Fibroblast of lung (primary cell): ENCODE measurements at regions not wholly inside any gene's neighbourhood (a gene's known extent, or its start where the extent isn't known, plus 50 kb on each side); places are given as distances from the start of the nearest gene placed in this dataset.

ENCODE experiments used
- DNase-seq, 2 donors: peaks; one replicate each; pipeline versions ENCODE4 v3.0.0 to v3.0.0-alpha.2; 2010; ENCODE audit warnings: low read depth in 2 of 2
- H2AFZ ChIP-seq: 2 replicates; pipeline ENCODE4 v1.5.1; 2012; ENCODE audit warnings: low read length, control low read depth, inconsistent platforms
- H3K27ac ChIP-seq: 2 replicates; pipeline ENCODE4 v1.5.1; 2011; ENCODE audit warnings: low read length, control low read depth; ENCODE audit not compliant: insufficient read depth
- H3K27me3 ChIP-seq: 2 replicates; pipeline ENCODE4 v1.5.1; 2011; ENCODE audit warnings: mild to moderate bottlenecking, low read length; ENCODE audit not compliant: control insufficient read depth, insufficient read depth
- H3K36me3 ChIP-seq: 2 replicates; pipeline ENCODE4 v1.5.1; 2011; ENCODE audit warnings: low read length; ENCODE audit not compliant: control insufficient read depth, insufficient read depth
- H3K4me1 ChIP-seq: 2 replicates; pipeline ENCODE4 v1.5.1; 2011; ENCODE audit warnings: low read length; ENCODE audit not compliant: control insufficient read depth, insufficient read depth; ENCODE audit errors: extremely low read depth
- H3K4me2 ChIP-seq: 2 replicates; pipeline ENCODE4 v1.5.1; 2011; ENCODE audit warnings: low read length, control low read depth; ENCODE audit not compliant: insufficient read depth; ENCODE audit errors: extremely low read depth
- H3K4me3 ChIP-seq, 4 experiments: fragments of 200-600 bp in 1 of 4; sonication (generic) in 1 of 4; replicated peaks in 1 of 4; 2 replicates each; pipeline ENCODE4 v1.5.1; 2011 to 2016; ENCODE audit warnings: low read length in 4 of 4, low read depth in 3 of 4, mild to moderate bottlenecking in 3 of 4, control low read depth in 2 of 4, inconsistent platforms in 1 of 4, mixed read lengths in 1 of 4; ENCODE audit not compliant: insufficient read depth in 1 of 4; ENCODE audit errors: control extremely low read depth in 1 of 4
- H3K79me2 ChIP-seq: 2 replicates; pipeline ENCODE4 v1.5.1; 2012; ENCODE audit warnings: mild to moderate bottlenecking, low read length, inconsistent platforms; ENCODE audit not compliant: control insufficient read depth, insufficient read depth
- H3K9ac ChIP-seq: 2 replicates; pipeline ENCODE4 v1.5.1; 2011; ENCODE audit warnings: mild to moderate bottlenecking, low read length, control low read depth; ENCODE audit not compliant: insufficient read depth
- H3K9me3 ChIP-seq: 2 replicates; pipeline ENCODE4 v1.5.1; 2012; ENCODE audit warnings: low read depth, low read length; ENCODE audit not compliant: control insufficient read depth, insufficient read depth
- H4K20me1 ChIP-seq: 2 replicates; pipeline ENCODE4 v1.5.1; 2011; ENCODE audit warnings: low read length; ENCODE audit not compliant: control insufficient read depth, insufficient read depth; ENCODE audit errors: extremely low read depth
- EZH2 ChIP-seq: IDR thresholded peaks from 2 replicates; pipeline ENCODE4 v1.5.1; 2012; ENCODE audit warnings: low read length, control low read depth, mild to moderate bottlenecking; ENCODE audit errors: missing control alignments
- TF ChIP-seq, protein P1 (sequence below), 2 donors: IDR thresholded peaks in 1 of 2; conservative IDR thresholded peaks in 1 of 2; 1 replicate in 1 of 2; 2 replicates in 1 of 2; pipeline ENCODE4 v1.5.1; 2011 to 2012; ENCODE audit warnings: low read length in 2 of 2, control low read depth in 1 of 2, inconsistent platforms in 1 of 2, low read depth in 1 of 2, mild to moderate bottlenecking in 1 of 2

GRCh38 chr14:97458255-97458654, 661.1 kb downstream of the VRK1 start:
- Histone ChIP-seq H3K27ac (no peak overlapping the region), H3K36me3 (no peaks in the 10 kb centered on the region), H3K79me2 (no peaks in the 10 kb centered on the region), H3K9ac (no peak overlapping the region), H3K27me3 (no peaks in the 10 kb centered on the region), H3K4me3 (no peak overlapping the region), H3K9me3 (no peaks in the 10 kb centered on the region), H3K4me2 (no peak overlapping the region), H4K20me1 (no peaks in the 10 kb centered on the region), H2AFZ (no peak overlapping the region), H3K4me1 (no peaks in the 10 kb centered on the region)
- no peak for DNase-seq
- TF ChIP-seq, protein P1, sequence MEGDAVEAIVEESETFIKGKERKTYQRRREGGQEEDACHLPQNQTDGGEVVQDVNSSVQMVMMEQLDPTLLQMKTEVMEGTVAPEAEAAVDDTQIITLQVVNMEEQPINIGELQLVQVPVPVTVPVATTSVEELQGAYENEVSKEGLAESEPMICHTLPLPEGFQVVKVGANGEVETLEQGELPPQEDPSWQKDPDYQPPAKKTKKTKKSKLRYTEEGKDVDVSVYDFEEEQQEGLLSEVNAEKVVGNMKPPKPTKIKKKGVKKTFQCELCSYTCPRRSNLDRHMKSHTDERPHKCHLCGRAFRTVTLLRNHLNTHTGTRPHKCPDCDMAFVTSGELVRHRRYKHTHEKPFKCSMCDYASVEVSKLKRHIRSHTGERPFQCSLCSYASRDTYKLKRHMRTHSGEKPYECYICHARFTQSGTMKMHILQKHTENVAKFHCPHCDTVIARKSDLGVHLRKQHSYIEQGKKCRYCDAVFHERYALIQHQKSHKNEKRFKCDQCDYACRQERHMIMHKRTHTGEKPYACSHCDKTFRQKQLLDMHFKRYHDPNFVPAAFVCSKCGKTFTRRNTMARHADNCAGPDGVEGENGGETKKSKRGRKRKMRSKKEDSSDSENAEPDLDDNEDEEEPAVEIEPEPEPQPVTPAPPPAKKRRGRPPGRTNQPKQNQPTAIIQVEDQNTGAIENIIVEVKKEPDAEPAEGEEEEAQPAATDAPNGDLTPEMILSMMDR (conservative IDR thresholded peaks at IDR 0.05 in 1 of 2, IDR thresholded peaks at IDR 0.05 in 1 of 2; ENCODE audit: low read depth in 1 of 2, low read length in 2 of 2) = no peak
- no peak for TF ChIP-seq EZH2

GRCh38 chr14:97458661-97459579, 661.7 kb downstream of the VRK1 start:
- Histone ChIP-seq H2AFZ (no peak overlapping the region), H4K20me1 (no peaks in the 10 kb centered on the region), H3K4me1 (no peaks in the 10 kb centered on the region), H3K27me3 (no peaks in the 10 kb centered on the region), H3K27ac (no peak overlapping the region), H3K79me2 (no peaks in the 10 kb centered on the region), H3K9me3 (no peaks in the 10 kb centered on the region), H3K4me2 (no peak overlapping the region), H3K36me3 (no peaks in the 10 kb centered on the region), H3K4me3 (no peak overlapping the region), H3K9ac (no peak overlapping the region)
- DNase-seq = no peak
- TF ChIP-seq, protein P1 (conservative IDR thresholded peaks at IDR 0.05 in 1 of 2, IDR thresholded peaks at IDR 0.05 in 1 of 2; ENCODE audit: low read depth in 1 of 2, low read length in 2 of 2) = no peak
- no peak for TF ChIP-seq EZH2

- no peak for DNase-seq
- Histone ChIP-seq H3K36me3 (no peaks in the 10 kb centered on the region), H3K27ac (no peak overlapping the region), H3K79me2 (no peaks in the 10 kb centered on the region), H3K9ac (no peak overlapping the region), H3K27me3 (no peaks in the 10 kb centered on the region), H3K9me3 (no peaks in the 10 kb centered on the region), H3K4me1 (no peaks in the 10 kb centered on the region), H4K20me1 (no peaks in the 10 kb centered on the region), H3K4me2 (no peak overlapping the region), H3K4me3 (no peak overlapping the region), H2AFZ (no peak overlapping the region)
- TF ChIP-seq, protein P1 (conservative IDR thresholded peaks at IDR 0.05 in 1 of 2, IDR thresholded peaks at IDR 0.05 in 1 of 2; ENCODE audit: low read depth in 1 of 2, low read length in 2 of 2) = no peak
- TF ChIP-seq EZH2 = no peak
Measured at GRCh38 chr14:97462081-97462480, 664.9 kb downstream of the VRK1 start.
